Fibroblast of villous mesenchyme (primary cell): ENCODE measurements at regions not wholly inside any gene's neighbourhood (a gene's known extent, or its start where the extent isn't known, plus 50 kb on each side); places are given as distances from the start of the nearest gene placed in this dataset.

Experiments used
- DNase-seq: peaks from one replicate; pipeline ENCODE4 v3.0.0-alpha.2; 2010; ENCODE audit warnings: low read depth
- H3K4me3 ChIP-seq: 2 replicates; pipeline ENCODE4 v1.5.1; 2011; ENCODE audit warnings: low read depth, mild to moderate bottlenecking, low read length
- CTCF ChIP-seq: IDR thresholded peaks from 2 replicates; pipeline ENCODE4 v1.5.1; 2012; ENCODE audit warnings: low read depth, mild to moderate bottlenecking, low read length; ENCODE audit not compliant: insufficient read depth

DNA sequence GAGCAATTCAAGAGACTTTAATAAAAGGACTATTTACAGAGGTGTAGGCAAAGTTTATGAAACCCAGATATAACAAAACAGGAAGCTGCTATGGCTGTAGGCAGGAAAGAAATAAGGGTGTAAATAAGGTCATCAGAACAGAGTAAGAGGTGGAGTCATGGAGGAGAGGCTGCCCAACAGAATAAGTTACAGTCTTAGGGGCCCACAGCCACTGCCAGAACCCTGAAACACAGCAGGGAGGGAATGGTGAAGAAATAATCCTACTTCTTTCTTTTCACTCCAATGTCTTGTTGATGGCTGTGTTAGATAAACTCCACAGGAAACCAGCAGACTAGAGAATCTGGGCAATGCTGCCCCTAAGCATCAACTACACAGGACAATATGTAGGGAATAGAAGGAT, 155.8 kb upstream of the TAC1 start:
- DNase-seq: no peak
- no peak for TF ChIP-seq CTCF
- H3K4me3 ChIP-seq: no peak overlapping the region

DNA sequence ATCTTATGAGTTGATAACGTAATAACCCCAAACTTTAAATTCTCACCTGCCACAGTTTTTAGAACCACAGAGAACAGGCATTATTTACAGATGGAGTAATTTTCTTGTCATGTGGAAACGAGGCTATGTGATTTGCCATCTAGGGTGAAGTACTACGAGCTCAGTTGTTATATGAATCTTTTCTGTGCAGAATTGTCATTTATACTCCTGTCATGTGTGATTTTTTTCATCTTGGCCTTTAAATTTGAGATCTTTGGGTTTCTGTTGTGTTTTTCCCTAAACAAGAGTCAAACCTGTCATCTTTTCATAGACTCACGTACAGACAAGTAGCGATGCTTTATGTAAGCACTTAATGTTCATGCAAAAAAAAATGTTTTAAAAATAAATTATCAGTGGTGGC, 153.7 kb upstream of the TAC1 start:
- H3K4me3 ChIP-seq: no peak overlapping the region
- TF ChIP-seq CTCF: no peak
- DNase-seq: no peak

GRCh38 chr7:97580205-97580604, 151.7 kb upstream of the TAC1 start:
- no peak for DNase-seq
- TF ChIP-seq CTCF: no peak
- no peak overlapping the region for H3K4me3 ChIP-seq

- no peak for TF ChIP-seq CTCF
These were observed 136.4 kb upstream of the TAC1 start for GRCh38 chr7:97595439-97595838.

DNA sequence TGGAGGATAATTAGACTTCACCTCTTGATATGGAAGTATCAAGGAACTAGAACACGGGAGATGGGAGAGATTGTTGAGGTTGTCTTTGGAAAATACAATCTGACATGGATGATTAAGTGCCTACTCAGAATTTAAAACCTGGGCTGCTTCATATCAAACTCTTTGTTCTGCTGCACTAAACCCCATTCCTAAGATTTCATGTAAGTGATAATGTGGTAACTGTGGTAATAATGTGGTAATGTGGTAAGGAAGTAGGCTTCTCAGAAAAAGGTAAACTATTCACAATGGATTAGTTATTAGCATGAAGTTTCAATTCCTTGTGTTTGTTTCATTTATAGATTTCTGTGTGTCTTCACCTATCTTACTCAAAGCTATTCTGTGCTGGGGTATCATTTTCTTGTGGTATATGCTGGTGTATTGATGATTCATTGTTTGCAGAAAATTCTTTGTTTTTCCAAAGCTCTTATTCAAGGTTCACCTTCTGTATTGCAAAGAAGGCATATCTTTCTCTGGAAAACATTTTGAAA, 129.9 kb upstream of the TAC1 start:
- no peak overlapping the region for H3K4me3 ChIP-seq
- no peak for TF ChIP-seq CTCF
- no peak for DNase-seq

More at GRCh38 chr7:97595439-97595838, 136.4 kb upstream of the TAC1 start:
- no peak for DNase-seq
- H3K4me3 ChIP-seq: no peak overlapping the region

DNA sequence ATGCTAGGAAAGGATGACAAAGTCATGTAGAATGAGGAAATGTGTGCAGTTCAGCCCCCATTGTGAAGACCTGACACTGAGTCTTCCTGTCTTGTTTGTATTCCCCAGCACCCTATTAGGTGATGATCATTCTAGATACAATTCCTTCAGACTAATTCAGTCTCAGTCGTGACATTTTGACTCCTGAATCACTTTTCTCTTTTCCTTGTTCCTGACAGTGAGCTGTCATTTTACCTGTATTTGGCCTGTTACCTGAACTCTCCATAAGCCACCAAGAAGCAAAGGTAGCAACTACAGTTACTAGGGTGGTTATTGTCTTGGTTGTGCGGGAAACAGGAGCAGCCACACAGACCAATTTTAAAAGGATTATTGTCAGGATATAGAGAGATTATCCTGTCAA, 111.4 kb upstream of the TAC1 start:
- H3K4me3 ChIP-seq: no peak overlapping the region
- DNase-seq: no peak
- TF ChIP-seq CTCF: no peak

GRCh38 chr7:97623333-97623732, 108.6 kb upstream of the TAC1 start:
- DNase-seq: no peak
- no peak overlapping the region for H3K4me3 ChIP-seq
- no peak for TF ChIP-seq CTCF
